NCI-H1092 treated with DMSO at 0.1 percent for 48 hours (cell line): ENCODE measurements at regions not wholly inside any gene's neighbourhood (a gene's known extent, or its start where the extent isn't known, plus 50 kb on each side); places are given as distances from the start of the nearest gene placed in this dataset.

Source experiments
- DNase-seq: peaks from one replicate; lab custom pipeline; 2025; lab: John Stamatoyannopoulos, UW

GRCh38 chr1:29523576-29523975 is 287.3 kb downstream of the PTPRU start:
- no peak for DNase-seq

- DNase-seq = no peak
Measured at GRCh38 chr1:29523136-29523535, 286.8 kb downstream of the PTPRU start.

- DNase-seq = no peak
Measured at GRCh38 chr1:29521811-29522580, 285.7 kb downstream of the PTPRU start.

GRCh38 chr1:29521438-29521715 is 285.1 kb downstream of the PTPRU start:
- DNase-seq = no peak

- DNase-seq = no peak
Measured at GRCh38 chr1:29520571-29521437, 284.5 kb downstream of the PTPRU start.

- peak; percentile 24 for DNase-seq
Measured at GRCh38 chr1:29519788-29520110, 283.4 kb downstream of the PTPRU start.

- no peak for DNase-seq
Measured at GRCh38 chr1:29519108-29519787, 282.9 kb downstream of the PTPRU start.

GRCh38 chr1:29518183-29518835 is 282.0 kb downstream of the PTPRU start:
- DNase-seq = no peak

- no peak for DNase-seq
Measured at GRCh38 chr1:29517251-29518086, 281.1 kb downstream of the PTPRU start.

- DNase-seq = no peak
Measured at GRCh38 chr1:29516063-29516820, 279.9 kb downstream of the PTPRU start.

- DNase-seq = no peak
Measured at GRCh38 chr1:29515170-29515955, 279.0 kb downstream of the PTPRU start.

- no peak for DNase-seq
Measured at GRCh38 chr1:29514361-29515169, 278.2 kb downstream of the PTPRU start.

GRCh38 chr1:29513357-29513756 is 277.0 kb downstream of the PTPRU start:
- peak; percentile 79 for DNase-seq

- DNase-seq = no peak
Measured at GRCh38 chr1:29511436-29511835, 275.1 kb downstream of the PTPRU start.

GRCh38 chr1:29508458-29509107 is 272.3 kb downstream of the PTPRU start:
- DNase-seq = no peak

- no peak for DNase-seq
Measured at GRCh38 chr1:29506678-29507225, 270.4 kb downstream of the PTPRU start.

- peak; percentile 64 for DNase-seq
Measured at GRCh38 chr1:29505532-29506220, 269.4 kb downstream of the PTPRU start.
